OCI-LY1 (cell line): ENCODE measurements at regions not wholly inside any gene's neighbourhood (a gene's known extent, or its start where the extent isn't known, plus 50 kb on each side); places are given as distances from the start of the nearest gene placed in this dataset.

Experiments used
- H2AFZ ChIP-seq: fragments of 200-600 bp; sonication (generic), shearing (Covaris generic); 2 replicates; pipeline ENCODE4 v1.6.0; 2014; ENCODE audit warnings: antibody characterized with exemption, mild to moderate bottlenecking, low read length
- H3F3A ChIP-seq: fragments of 200-600 bp; sonication (generic), shearing (Covaris generic); 2 replicates; pipeline ENCODE4 v1.6.0; 2014; ENCODE audit warnings: mild to moderate bottlenecking, antibody characterized with exemption, low read length, moderate library complexity; ENCODE audit not compliant: insufficient read depth
- H3K27ac ChIP-seq: fragments of 200-600 bp; sonication (generic); 2 replicates; pipeline ENCODE4 v1.5.1; 2014; ENCODE audit warnings: low read length, mixed run types, mild to moderate bottlenecking, low read depth; ENCODE audit not compliant: poor library complexity, severe bottlenecking
- H3K27me3 ChIP-seq: fragments of 200-600 bp; sonication (generic); 2 replicates; pipeline ENCODE4 v1.6.0; 2014; ENCODE audit warnings: antibody characterized with exemption, mild to moderate bottlenecking, low read length, moderate library complexity; ENCODE audit not compliant: insufficient read depth
- H3K36me3 ChIP-seq: fragments of 200-600 bp; sonication (generic); 2 replicates; pipeline ENCODE4 v1.6.1; 2014; ENCODE audit warnings: mild to moderate bottlenecking, antibody characterized with exemption, low read length, moderate library complexity, mixed read lengths; ENCODE audit not compliant: insufficient read depth
- H3K4me1 ChIP-seq: fragments of 200-600 bp; sonication (generic); 2 replicates; pipeline ENCODE4 v1.5.1; 2014; ENCODE audit warnings: mild to moderate bottlenecking, low read length, moderate library complexity; ENCODE audit not compliant: insufficient read depth, severe bottlenecking
- H3K4me2 ChIP-seq: fragments of 200-600 bp; sonication (generic), shearing (Covaris generic); 2 replicates; pipeline ENCODE4 v1.6.1; 2014; ENCODE audit warnings: low read length
- H3K4me3 ChIP-seq: fragments of 200-600 bp; sonication (generic); 2 replicates; pipeline ENCODE4 v1.5.1; 2014; ENCODE audit warnings: low read length, low read depth, mild to moderate bottlenecking, mixed read lengths; ENCODE audit not compliant: poor library complexity, severe bottlenecking
- H3K79me2 ChIP-seq: fragments of 200-600 bp; shearing (Covaris generic); 2 replicates; pipeline ENCODE4 v1.6.1; 2016; ENCODE audit warnings: mixed run types, low read length, mixed read lengths; ENCODE audit not compliant: insufficient read depth
- H3K9ac ChIP-seq: fragments of 200-600 bp; sonication (generic), shearing (Covaris generic); 2 replicates; pipeline ENCODE4 v1.6.1; 2014; ENCODE audit warnings: mild to moderate bottlenecking, low read length, mixed read lengths
- H3K9me2 ChIP-seq: fragments of 200-600 bp; sonication (generic), shearing (Covaris generic); 2 replicates; pipeline ENCODE4 v1.6.1; 2014; ENCODE audit warnings: low read depth, mild to moderate bottlenecking, low read length, mixed read lengths
- H3K9me3 ChIP-seq: fragments of 200-600 bp; shearing (Covaris generic); 2 replicates; pipeline ENCODE4 v1.6.1; 2014; ENCODE audit warnings: low read length, mixed read lengths
- H4K20me1 ChIP-seq: fragments of 200-600 bp; sonication (generic), shearing (Covaris generic); 2 replicates; pipeline ENCODE4 v1.6.0; 2016; ENCODE audit warnings: mild to moderate bottlenecking, low read length; ENCODE audit not compliant: insufficient read depth
- CTCF ChIP-seq: fragments of 200-600 bp; sonication (generic), shearing (Covaris generic); IDR thresholded peaks from 2 replicates; pipeline ENCODE4 v1.5.1; 2017; ENCODE audit warnings: mild to moderate bottlenecking, antibody characterized with exemption, low read length, moderate library complexity, mixed read lengths
- EZH2 ChIP-seq: fragments of 200-600 bp; sonication (generic), shearing (Covaris generic); IDR thresholded peaks from 2 replicates; pipeline ENCODE4 v1.8.0; 2017; ENCODE audit warnings: borderline replicate concordance, mixed run types, mild to moderate bottlenecking, antibody characterized with exemption, low read length, moderate library complexity, mixed read lengths

- Histone ChIP-seq H3K27me3 (no peaks in the 10 kb centered on the region), H3K79me2 (no peaks in the 10 kb centered on the region), H2AFZ (no peak overlapping the region), H3K36me3 (no peaks in the 10 kb centered on the region), H3K4me2 (no peak overlapping the region), H3K4me1 (no peaks in the 10 kb centered on the region), H3K9me3 (no peaks in the 10 kb centered on the region), H3K9me2 (no peaks in the 10 kb centered on the region), H3F3A (no peaks in the 10 kb centered on the region), H4K20me1 (no peaks in the 10 kb centered on the region), H3K4me3 (no peak overlapping the region), H3K9ac (no peak overlapping the region), H3K27ac (no peak overlapping the region)
- no peak for TF ChIP-seq CTCF
- TF ChIP-seq EZH2, result no peak
Observed at GRCh38 chr16:49129935-49130334, 151.7 kb downstream of the CBLN1 start.

- Histone ChIP-seq H2AFZ (no peak overlapping the region), H3F3A (no peaks in the 10 kb centered on the region), H3K4me3 (no peak overlapping the region), H3K9me2 (no peaks in the 10 kb centered on the region), H3K27me3 (no peaks in the 10 kb centered on the region), H3K36me3 (no peaks in the 10 kb centered on the region), H4K20me1 (no peaks in the 10 kb centered on the region), H3K27ac (no peak overlapping the region), H3K79me2 (no peaks in the 10 kb centered on the region), H3K4me1 (no peaks in the 10 kb centered on the region), H3K9me3 (no peaks in the 10 kb centered on the region), H3K9ac (no peak overlapping the region), H3K4me2 (no peak overlapping the region)
- no peak for TF ChIP-seq CTCF
Observed at GRCh38 chr16:49128740-49129139, 152.9 kb downstream of the CBLN1 start.

- Histone ChIP-seq H3K4me2 (no peak overlapping the region), H3K27ac (no peak overlapping the region), H3K79me2 (no peaks in the 10 kb centered on the region), H3K4me3 (no peak overlapping the region), H3K36me3 (no peaks in the 10 kb centered on the region), H3K9me3 (no peaks in the 10 kb centered on the region), H4K20me1 (no peaks in the 10 kb centered on the region), H3F3A (no peaks in the 10 kb centered on the region), H3K4me1 (no peaks in the 10 kb centered on the region), H2AFZ (no peak overlapping the region), H3K9ac (no peak overlapping the region), H3K27me3 (no peaks in the 10 kb centered on the region), H3K9me2 (no peaks in the 10 kb centered on the region)
- no peak for TF ChIP-seq EZH2
- TF ChIP-seq CTCF, result no peak
Observed at GRCh38 chr16:49127103-49127502, 154.5 kb downstream of the CBLN1 start.
